NCI-H524 (cell line): ENCODE measurements at regions not wholly inside any gene's neighbourhood (a gene's known extent, or its start where the extent isn't known, plus 50 kb on each side); places are given as distances from the start of the nearest gene placed in this dataset.
"Not testable (repeated sequence)": the region's sequence is repeated elsewhere in the genome, so short reads cannot be mapped to it uniquely, and the experiment has no call there.

ENCODE experiments used
- DNase-seq, 2 experiments: peaks; one replicate each; lab custom pipeline; 2025; lab: John Stamatoyannopoulos, UW

DNA sequence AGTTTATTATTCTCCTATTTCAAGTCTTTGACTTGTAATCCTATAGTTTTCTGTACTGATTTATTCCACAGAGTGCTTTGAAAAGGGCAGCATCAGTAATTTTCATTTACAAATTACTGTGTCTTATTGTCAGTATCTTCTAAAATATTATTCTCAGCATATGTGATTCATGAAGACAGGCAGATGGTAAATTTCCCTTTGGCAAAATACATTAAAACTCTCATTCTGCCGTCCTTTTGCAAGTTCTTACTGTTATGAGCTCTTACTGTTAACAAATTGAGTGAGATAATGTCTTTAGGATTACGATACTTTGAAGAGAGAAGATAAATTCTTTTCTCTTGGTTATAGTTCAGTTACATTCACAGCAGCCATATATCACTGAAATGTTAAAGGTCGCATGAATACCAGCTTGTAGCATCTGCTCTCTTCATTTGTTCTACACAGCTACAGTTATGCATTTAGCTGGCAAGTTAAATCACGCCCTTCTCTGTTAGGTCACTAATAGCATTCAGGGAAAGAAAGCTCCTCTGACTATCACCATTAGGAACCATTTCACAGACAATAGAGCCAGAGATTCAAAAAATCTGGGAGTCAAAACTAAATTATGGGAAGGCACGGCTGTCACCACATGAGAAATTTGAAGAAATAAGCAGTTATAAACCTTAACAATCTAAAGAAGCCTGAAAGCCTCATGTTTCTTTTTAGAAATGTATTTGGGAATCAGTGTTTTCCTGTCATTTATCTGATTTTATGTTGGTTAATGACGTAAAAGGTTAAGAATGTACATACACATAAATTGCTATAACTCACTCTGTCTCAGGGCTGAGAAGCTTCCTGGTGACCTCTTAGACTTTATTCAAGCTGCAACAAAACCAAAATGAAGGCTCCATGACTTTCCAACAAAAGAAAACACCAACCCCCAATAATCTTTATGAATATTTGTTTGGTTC, 109.6 kb upstream of the SP4 start:
- DNase-seq: no peak

DNA sequence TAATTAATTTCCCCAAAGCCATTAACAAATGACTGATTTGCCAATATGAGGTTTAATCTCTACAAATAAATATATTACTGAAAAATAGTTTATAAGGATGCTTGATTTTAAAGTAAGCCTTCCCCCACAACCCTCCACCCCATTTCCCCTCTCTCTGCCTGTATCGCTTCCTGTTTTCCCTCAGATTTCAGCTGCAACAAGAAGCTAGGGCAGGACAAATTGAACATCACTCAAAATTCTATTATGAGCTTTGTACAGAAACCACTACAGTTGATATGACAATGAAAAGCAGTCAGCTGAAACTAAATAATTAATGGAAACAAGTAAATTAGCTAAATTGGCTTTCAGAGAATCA, 109.0 kb upstream of the SP4 start:
- DNase-seq: no peak

DNA sequence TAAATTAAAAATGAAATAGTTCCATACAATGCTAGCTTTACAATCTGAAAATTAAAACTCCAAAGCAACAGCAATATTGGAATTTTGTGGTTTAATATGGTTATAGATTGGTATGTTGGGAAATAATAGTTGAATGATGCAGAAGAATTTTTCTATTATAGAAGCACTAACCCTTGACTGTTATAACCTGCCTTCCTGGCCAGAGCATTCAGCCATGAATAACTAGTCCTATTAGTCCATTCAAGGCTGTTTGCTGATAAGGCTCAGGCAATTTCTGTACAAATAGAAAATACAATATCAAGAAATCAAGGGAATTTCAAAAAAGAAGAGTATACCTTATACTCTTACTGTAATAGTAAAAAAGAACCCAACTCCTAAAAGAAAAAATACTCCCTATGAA, 101.6 kb upstream of the SP4 start:
- DNase-seq: no peak

DNA sequence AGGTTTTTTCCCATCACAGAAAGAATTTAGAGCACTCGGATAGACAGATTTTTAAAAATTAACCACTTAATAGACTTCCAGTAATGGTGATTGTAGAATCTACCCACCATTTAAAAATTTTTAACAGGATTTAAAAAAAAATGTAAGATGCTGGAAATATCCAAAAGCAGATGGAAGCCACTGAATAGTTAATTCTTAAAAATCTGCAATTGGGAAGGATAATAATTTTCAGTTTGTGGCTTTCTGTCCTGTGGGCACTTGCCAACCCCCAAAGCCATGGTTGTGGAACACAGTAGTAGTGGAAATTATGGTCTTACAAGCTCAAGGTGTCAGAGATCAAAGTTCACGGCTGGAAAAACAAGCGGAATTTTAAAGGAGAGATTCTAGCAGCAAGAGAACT, 101.0 kb upstream of the SP4 start:
- DNase-seq: no peak

DNA sequence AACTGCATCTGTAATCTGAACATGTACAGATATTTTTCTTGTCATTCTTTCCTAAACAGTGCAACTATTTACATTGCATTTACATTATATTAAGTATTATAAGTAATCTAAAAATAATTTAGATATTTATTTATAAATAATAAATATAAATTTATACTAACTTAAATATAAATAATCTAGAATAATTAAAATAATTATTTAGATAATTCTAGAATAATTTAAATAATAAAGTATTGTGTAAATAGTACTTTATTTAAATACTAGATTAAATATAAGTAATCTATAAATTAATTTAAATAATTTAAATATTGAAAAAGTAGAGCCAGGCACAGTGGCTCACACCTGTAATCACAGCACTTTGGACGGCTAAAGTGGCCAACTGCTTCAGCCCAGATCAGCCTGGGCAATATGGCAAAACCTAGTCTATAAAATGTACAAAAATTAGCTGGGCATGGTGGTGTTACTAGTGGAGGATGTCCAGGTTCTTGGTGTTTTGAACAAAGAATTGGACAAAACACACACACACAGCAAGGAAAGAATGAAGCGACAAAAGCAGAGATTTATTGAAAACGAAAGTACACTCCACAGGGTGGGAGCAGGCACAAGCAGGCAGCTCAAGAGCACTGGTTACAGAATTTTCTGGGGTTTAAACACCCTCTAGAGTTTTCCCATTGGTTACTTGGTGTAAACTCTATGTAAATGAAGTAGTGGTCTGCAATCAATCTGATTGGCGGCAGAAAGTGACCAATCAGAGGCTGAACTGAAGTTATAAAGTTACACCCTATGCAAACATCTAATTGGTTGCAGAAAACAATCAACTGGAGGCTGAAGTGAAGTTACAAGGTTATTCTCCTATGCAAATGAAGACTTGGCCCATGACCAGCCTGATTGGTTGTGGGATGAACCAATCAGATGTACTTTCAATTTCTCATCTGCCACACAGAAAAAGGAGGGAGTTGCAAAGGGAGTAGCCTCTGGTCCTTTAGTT, 100.2 kb upstream of the SP4 start:
- DNase-seq: no peak

DNA sequence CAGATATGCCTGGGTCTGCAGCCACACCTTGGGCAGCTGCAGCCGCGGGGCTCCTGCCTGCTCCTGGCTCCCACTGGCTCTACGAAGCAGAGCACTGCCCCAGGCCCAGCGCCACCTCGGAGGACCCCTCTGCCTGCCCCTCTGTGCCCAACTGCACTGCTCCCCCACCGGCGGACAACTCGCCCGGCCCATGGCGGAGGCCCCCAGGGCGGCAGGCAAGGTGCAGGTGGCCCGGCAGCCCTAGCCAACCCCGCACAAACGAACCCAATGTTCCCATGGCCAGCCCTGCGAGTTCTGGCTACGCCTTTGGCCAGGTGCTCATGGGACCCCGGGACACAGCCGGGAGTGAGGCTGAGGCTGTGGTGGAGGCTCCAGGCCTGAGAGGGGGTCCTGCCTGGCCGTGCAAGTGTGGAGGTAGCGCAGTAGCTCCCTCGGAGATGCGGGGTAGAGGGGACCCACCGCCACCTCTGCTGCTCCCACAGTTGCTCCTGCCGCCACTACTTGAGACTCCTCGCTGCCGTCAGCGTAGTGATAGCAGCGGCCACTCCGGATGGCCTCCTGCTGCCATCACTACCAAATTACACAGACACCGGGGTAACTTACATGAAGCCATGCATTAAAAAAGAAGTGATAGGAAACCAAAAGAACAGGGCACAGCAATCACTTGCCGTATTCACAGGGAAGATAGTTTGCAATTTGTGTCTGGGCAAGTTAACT, 97.3 kb upstream of the SP4 start:
- DNase-seq: no peak

DNA sequence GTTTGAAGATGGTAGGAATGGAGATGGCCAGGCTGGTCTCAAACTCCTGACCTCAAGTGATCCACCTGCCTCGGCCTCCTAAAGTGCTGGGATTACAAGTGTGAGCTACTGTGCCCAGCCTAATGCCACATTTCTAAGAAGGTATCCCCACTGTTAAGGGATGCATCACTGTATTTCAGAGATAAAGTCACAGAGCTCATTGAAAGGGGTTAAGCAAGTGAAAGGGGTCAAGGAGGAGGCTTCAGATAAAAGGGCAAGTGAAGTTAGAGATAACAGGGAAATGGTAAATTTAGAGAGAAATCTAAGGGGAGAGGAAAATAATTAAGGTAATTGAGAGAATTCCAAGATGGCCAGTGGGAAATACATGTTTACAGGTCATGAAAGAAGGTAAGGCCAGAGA, 93.0 kb upstream of the SP4 start:
- DNase-seq: no peak

DNA sequence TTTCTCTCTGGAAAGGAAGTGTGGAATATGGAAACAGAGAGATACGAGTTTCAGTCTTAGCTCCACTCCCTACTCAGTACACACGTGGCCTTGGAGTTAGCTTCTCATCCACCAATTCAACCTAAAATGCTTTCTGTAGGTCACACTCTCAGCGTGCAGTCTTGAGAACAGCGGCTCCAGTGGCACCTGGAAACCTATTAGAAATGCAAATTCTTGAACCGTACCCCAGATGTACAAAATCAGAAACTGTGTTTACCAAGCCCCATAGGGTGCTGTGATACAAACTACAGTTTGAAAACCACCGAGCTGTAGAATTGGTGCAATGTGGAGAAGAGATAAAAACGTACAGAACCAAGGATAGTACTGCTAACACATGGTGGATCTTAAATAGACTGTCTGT, 91.1 kb upstream of the SP4 start:
- no peak for DNase-seq

DNA sequence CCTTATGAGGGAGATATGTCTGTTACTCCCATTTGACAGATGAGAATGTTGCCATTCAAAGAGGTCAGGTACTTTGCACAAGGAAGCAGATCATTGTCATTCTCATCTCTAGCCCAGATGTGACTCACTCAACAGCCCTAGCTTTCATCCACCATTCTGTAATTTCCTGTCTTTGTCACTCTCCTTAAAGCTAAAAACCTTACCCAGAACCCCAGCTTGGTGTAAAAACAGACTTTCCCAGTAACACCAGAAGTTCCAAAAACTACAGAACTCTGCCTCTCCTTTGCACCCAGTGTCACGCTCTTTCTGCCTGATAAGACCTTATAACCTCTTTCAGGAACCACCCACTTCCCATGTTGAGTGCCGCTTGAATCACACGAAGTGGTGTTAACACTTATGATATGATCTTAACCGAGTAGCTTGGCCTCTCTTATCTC, 89.1 kb upstream of the SP4 start:
- no peak for DNase-seq

DNA sequence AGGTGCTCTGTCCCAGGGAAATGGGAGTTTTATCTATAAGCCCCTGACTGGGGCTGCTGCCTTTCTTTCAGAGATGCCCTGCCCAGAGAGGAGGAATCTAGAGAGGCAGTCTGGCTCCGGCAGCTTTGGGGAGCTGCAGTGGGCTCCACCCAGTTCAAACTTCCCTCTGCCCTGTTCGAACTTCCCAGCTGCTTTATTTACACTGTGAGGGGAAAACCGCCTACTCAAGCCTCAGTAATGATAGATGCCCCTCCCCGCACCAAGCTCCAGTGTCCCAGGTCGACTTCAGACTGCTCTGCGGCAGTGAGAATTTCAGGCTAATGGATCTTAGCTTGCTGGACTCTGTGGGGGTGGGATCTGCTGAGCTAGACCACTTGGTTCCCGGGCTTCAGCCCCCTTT, 83.0 kb upstream of the SP4 start:
- not testable (repeated sequence) for DNase-seq

DNA sequence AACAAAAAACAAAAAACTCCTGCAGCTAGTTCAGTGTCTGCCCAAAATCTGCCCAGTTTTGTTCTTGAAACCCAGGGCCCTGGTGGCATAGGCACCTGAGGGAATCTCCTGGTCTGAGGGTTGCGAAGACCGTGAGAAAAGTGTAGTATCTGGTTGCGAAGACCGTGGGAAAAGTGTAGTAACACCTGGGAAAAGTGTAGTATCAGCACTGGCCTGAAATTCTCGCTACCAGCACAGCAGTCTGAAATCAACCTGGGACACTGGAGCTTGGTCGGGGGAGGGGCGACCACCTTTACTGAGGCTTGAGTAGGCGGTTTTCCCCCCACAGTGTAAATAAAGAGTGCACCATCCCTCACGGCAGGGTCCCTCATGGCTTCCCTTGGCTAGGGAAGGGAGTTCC, 82.5 kb upstream of the SP4 start:
- no peak for DNase-seq

DNA sequence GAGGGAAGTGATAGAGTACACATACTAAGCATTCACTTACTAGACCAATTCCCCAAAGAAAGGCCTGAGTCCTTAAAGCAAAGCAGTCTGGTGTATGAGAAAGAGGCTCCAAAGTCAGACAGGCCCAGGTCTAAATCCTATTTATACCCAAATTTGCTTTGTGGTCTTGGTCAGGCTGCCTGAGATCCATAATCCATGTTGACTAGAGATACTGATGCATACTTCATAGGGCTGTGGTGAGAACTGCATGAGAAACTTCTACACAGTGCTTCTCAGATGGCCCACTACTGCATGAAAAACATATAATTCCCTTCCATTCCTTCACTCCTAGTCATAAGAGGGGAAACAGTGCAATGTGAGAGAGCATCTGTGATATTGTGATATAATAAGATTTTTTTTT, 81.6 kb upstream of the SP4 start:
- no peak for DNase-seq

DNA sequence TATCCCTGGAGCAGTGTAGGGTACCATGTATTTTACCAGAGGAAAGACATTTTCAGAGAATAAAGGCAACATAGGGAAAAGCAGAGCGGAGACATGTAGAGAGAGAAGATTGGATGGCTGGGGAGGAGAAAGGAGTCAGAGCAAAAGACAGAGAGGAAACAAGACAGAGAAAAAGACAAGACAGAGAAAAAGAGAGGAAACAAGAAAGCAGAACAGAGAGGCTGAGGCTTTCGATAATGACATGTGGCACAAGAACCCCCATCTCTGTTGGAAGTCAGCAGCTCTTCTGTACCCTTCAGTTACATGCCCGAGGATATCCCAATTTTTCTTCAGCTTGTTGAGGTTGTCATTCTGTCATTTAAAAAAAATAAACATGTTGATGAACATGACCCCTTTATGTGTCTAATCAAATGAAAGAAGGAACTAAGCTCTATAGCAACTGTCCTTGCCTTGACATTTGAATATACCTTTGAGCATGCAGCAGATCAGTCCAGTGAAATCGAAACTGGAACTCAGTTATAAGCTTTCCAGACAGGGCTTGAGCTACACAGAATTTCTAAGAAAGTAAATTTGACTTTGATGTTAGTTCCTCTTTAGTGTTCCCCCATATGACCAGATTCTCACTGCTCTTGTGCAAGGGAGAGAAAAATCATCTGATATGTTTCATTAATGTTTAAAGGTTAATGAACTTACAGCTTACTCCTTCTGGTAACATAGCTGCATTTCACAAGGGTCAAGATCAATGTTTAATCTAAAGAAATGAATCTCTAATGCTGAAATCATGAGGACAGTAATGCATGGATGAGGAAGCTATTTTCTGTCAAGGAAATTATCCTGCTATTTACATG, 75.1 kb upstream of the SP4 start:
- no peak for DNase-seq

DNA sequence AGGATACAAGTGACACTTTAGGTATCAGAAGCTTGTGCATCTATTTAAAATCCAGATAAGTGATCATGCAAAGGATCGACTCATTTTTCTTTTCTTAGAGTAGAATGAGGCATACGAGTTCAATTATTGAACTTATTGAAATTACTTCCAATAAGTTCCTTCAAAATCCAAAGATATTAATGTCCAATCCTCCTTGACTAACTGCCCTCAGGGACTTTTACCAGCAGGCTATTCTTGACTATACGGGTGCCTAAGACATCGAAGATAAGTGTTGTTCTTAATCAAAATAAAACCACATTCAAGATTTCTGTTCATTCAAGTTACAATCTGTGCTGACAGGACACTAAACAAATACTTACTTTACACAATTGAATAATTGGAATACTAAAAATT, 74.5 kb upstream of the SP4 start:
- no peak for DNase-seq

DNA sequence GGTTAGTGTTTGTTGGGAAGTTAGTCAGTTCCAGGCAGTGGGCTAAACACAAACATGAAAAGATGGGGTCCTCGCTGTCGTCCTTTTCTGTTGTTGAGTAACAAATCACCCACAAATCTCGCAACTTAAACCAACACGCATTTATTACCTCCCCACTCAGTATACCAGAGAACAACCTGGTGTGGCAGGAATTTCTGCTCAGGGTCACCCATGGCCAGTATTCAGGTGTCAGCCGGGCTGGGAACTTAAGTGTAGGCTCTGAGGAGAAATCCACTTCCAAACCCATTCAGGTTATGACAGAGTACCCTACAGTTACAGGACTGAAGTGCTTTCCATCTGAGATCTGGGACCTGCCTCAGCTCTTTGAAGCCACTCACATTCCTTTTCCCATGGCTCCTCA, 73.6 kb upstream of the SP4 start:
- no peak for DNase-seq

DNA sequence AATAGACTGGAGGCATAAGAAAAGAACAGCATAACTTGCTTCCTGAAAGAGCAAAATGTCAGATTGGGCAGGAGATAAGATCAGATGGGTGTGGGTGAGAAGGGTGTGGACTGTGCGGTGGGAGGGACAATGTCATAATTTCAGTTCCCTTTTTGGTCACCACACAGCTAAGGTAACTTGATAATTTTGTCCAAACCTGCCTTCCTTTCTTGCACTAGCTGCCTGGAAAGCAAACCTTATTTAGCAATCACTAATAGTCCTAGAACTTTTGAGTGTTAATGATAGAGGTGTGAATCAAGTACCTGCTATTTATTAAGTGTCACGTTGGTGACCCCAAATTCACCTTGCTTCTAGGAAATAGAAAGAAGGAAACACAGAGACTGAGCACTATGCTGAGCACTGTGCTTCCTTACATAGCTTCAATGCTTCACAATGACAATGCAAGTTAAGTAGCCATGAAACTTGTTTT, 72.4 kb upstream of the SP4 start:
- no peak for DNase-seq

DNA sequence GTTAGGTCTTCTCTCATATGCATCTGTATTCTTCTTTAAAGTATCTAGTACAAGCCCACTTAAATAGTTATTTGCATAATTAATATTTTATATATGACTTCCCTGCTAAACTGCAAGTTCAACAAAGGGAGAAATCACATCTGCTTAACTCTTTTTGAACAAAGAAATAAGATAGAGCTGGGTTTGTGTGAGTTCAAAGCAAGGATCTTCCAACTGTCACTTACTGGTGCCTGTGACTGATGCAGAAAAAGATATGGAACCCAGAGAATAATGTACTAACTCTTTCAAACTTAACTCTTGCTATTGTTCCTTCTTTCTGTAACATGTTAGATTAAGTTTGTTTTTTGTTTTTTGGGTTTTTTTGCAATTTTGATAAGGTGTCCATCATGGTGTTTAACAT, 71.3 kb upstream of the SP4 start:
- DNase-seq: no peak

DNA sequence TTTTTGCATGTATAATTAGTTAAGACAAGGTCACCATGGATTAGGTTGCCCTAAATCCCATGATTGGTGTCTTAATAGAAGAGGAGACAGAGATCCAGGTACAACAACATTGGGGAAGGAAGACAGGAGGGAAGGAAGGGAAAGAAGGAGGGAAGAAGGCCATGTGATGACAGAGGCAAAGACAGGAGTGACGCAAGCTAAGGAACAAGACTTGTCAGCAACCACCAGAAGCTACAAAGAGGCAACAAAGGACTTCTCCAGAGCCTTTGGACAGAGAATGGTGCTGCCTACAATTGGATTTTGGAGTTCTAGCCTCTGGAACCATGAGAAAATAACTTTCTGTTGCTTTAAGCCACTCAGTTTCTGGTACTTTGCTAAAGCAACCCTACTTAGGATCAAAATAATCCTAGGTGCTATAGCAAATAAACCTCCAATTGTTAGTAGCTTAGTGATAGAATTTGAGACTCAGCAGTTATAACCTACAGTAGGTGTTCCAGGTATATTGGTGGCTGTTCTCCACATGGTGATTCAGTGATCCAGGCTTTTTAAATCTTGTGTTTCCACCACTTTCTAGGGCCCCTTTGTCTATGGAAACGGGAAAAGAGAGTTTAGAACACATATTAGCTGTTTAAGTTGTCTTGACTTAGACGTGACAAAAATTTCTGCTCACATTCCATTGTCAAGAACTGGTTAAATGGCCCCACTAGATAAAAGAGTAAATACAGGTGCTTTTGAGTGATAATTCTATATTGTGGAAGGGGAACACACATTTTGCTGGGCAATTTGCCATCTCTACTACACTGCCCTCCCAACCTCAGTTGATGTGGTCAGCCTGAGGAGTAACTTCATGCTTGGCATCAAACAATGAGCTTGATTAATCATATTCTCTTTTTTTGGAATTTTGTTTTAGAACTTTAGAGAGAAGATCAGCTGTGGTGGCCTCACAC, 70.5 kb upstream of the SP4 start:
- no peak for DNase-seq

DNA sequence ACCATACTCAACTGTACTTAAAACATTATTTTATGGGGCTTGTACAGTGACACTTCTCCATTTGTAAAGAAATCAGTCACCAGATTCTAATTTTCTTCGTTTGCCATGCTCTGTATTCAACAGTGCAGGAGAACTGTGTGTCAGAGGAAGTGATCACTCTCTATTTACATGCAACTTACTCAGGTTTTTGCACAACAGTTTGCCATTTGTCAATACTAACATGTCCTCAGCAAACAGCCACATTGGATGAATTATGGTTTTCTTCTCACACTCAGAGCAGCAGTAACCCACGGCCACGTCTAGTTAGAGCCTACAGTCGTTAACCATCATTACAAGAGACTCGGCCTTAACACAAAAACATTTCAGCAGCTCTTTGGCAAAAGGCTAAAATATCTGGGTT, 69.2 kb upstream of the SP4 start:
- DNase-seq: no peak

DNA sequence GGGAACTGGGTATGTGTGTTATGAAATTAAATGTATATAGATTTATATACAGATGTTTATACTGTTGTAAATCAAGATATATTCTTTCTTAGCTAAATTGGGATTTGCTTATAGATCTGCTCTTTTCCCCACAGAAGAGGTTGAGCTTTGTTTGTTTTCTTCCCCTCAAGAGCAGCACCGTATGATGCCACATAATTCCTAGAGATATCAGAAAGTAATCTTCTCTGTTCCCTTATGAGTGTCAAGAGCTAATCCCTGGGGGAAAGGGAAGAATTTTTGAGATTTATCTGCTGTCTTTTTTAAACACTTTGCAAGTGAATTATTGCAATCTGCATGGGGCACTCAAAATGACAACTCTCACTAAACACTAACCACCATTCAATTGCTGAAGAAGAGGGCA, 68.7 kb upstream of the SP4 start:
- DNase-seq: no peak
